HUES48 (cell line): ENCODE measurements at regions not wholly inside any gene's neighbourhood (a gene's known extent, or its start where the extent isn't known, plus 50 kb on each side); places are given as distances from the start of the nearest gene placed in this dataset.
A peak's percentile ranks its signal among the peaks of the same experiment; 100 is the strongest.
"Not testable (repeated sequence)": the region's sequence is repeated elsewhere in the genome, so short reads cannot be mapped to it uniquely, and the experiment has no call there.

Source experiments
- H3K27ac ChIP-seq: one replicate; pipeline ENCODE4 v1.7.0; 2013; ENCODE audit warnings: low read depth, low read length, inconsistent platforms
- H3K27me3 ChIP-seq: 2 replicates; pipeline ENCODE4 v1.6.1; 2013; ENCODE audit warnings: mild to moderate bottlenecking, low read length; ENCODE audit not compliant: control insufficient read depth, insufficient read depth
- H3K36me3 ChIP-seq: 2 replicates; pipeline ENCODE4 v1.6.1; 2013; ENCODE audit warnings: low read length; ENCODE audit not compliant: control insufficient read depth, insufficient read depth
- H3K4me1 ChIP-seq: 2 replicates; pipeline ENCODE4 v1.6.1; 2013; ENCODE audit warnings: mild to moderate bottlenecking, low read length; ENCODE audit not compliant: control insufficient read depth, insufficient read depth
- H3K4me3 ChIP-seq: 2 replicates; pipeline ENCODE4 v1.5.1; 2013; ENCODE audit warnings: mild to moderate bottlenecking, low read depth, low read length
- H3K9ac ChIP-seq: 2 replicates; pipeline ENCODE4 v1.6.1; 2013; ENCODE audit warnings: mild to moderate bottlenecking, low read depth, low read length, moderate library complexity
- H3K9me3 ChIP-seq: 2 replicates; pipeline ENCODE4 v1.6.1; 2013; ENCODE audit warnings: low read length; ENCODE audit not compliant: control insufficient read depth, insufficient read depth

- no peaks in the 10 kb centered on the region for H3K36me3 ChIP-seq
- peaks cover 3% of the 10 kb centered on the region; the same call in 1 of the 2 replicates for H3K9me3 ChIP-seq
- peaks cover 71% of the 10 kb centered on the region for H3K4me1 ChIP-seq
- H3K27me3 ChIP-seq = no peaks in the 10 kb centered on the region
- peak overlapping the region; percentile 37 for H3K9ac ChIP-seq
- peak overlapping the region; percentile 33 for H3K4me3 ChIP-seq
- peak overlapping the region; percentile 96 for H3K27ac ChIP-seq
Observed at GRCh38 chr7:95180-95862, 97.0 kb upstream of the FAM20C start.

- Histone ChIP-seq H3K27ac (peak overlapping the region; percentile 96), H3K9ac (peak overlapping the region; percentile 37), H3K9me3 (peaks cover 3% of the 10 kb centered on the region; the same call in 1 of the 2 replicates), H3K36me3 (no peaks in the 10 kb centered on the region), H3K4me1 (peaks cover 74% of the 10 kb centered on the region), H3K4me3 (peak overlapping the region; percentile 33), H3K27me3 (no peaks in the 10 kb centered on the region)
Observed at GRCh38 chr7:95863-96260, 96.5 kb upstream of the FAM20C start.

GRCh38 chr7:96861-97260 lies 95.5 kb upstream of the FAM20C start:
- Histone ChIP-seq H3K27ac (peak overlapping the region; percentile 96), H3K9me3 (peaks cover 3% of the 10 kb centered on the region; the same call in 1 of the 2 replicates), H3K27me3 (no peaks in the 10 kb centered on the region), H3K4me3 (peak overlapping the region; percentile 44), H3K36me3 (no peaks in the 10 kb centered on the region), H3K4me1 (peaks cover 74% of the 10 kb centered on the region), H3K9ac (0 out of 2 replicates have a peak overlapping the region, but pooled peaks have one; percentile 5)

DNA sequence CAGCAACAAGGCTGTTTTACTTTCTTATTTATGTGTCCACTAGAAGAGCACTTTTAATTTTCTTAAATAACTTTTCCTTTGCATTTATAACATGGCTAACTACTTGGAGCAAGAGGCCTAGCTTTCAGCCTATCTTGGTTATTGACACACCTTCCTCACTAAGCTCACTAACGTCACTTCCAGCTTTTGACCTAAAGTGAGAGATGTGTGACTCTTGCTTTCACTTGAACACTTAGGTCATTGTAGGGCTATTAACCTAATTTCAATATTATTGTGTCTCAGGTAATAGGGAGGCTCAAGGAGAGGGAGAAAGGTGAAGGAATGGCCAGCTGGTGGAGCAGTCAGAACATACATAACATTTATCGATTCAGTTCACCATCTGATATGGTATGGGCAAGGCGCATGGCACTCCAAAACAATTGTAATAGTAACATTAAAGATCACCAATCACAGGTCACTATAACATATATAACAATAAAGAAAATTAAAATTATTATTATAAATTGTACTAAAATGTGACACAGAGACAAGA lies 95.0 kb upstream of the FAM20C start:
- Histone ChIP-seq H3K4me3 (peak overlapping the region; percentile 14), H3K9ac (0 out of 2 replicates have a peak overlapping the region, but pooled peaks have one; percentile 5), H3K27ac (peak overlapping the region; percentile 96), H3K36me3 (no peaks in the 10 kb centered on the region), H3K27me3 (no peaks in the 10 kb centered on the region), H3K4me1 (peaks cover 69% of the 10 kb centered on the region), H3K9me3 (peaks cover 3% of the 10 kb centered on the region; the same call in 1 of the 2 replicates)

DNA sequence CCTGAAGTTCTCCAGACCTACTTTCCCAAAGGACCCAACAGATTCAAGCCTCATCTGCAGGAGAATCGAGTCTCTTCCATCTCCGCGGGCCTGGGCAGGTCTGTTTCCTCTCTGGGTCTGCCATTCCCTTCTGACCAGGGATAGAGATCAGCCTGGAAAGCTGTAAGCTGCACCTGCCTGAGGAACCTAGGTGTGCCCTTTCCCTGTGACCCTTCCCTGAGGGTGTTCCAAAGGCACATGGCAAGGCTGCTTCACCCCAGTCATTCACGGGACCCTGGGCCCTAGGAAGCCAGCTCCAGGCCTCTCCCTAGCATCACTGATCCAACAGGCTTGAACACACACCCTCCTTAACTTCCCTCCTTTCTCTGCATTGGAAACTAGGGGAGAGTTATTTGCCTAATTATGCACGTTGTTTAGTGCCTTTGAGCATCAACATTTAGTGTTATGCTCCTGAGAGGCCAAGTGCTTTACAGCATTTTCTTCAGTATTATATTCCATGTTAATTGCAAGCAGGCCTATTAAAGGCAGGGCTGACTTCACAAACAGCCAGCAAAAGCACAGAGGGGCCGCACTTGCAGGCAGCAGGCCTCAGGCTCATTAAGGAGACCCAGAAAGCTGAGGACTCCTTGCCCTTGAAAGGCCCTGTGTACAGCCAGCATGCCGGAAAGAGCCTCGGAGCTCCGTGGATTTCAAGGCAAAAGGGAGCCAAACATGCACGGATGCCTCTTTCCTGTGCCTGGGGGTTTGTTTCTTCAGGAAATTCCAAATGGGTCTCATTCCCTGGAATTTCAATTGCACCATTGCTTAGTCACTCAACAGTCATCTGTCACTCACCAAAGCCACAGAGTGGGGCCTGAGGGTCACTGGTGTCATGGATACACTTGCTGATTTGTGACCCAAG lies 91.0 kb upstream of the FAM20C start:
- Histone ChIP-seq H3K9me3 (peaks cover 3% of the 10 kb centered on the region; the same call in 1 of the 2 replicates), H3K36me3 (no peaks in the 10 kb centered on the region), H3K4me3 (no peak overlapping the region), H3K4me1 (peaks cover 30% of the 10 kb centered on the region), H3K27ac (no peak overlapping the region), H3K27me3 (no peaks in the 10 kb centered on the region), H3K9ac (no peak overlapping the region)

GRCh38 chr7:102047-102711 lies 90.2 kb upstream of the FAM20C start:
- Histone ChIP-seq H3K9me3 (peaks cover 3% of the 10 kb centered on the region; the same call in 1 of the 2 replicates), H3K27me3 (no peaks in the 10 kb centered on the region), H3K9ac (no peak overlapping the region), H3K27ac (no peak overlapping the region), H3K4me3 (no peak overlapping the region), H3K36me3 (no peaks in the 10 kb centered on the region), H3K4me1 (peaks cover 25% of the 10 kb centered on the region)

DNA sequence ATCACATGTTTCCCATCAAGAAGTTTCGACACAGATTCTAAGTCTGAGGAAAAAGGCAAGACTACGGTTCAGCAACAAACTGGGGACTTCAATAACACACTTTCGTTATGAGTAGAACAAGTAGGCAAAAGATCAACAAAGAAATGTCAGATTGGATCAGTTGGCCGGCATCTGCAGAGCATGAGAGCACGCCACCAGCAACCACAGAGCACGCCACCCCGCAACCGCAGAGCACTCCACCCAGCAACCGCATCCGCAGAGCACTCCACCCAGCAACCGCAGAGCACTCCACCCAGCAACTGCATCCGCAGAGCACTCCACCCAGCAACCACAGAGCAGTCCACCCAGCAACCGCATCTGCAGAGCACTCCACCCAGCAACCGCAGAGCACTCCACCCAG lies 89.7 kb upstream of the FAM20C start:
- no peaks in the 10 kb centered on the region for H3K36me3 ChIP-seq
- H3K4me1 ChIP-seq = peaks cover 19% of the 10 kb centered on the region
- no peak overlapping the region for H3K9ac ChIP-seq
- no peak overlapping the region for H3K4me3 ChIP-seq
- H3K9me3 ChIP-seq = peaks cover 3% of the 10 kb centered on the region; the same call in 1 of the 2 replicates
- no peaks in the 10 kb centered on the region for H3K27me3 ChIP-seq
- H3K27ac ChIP-seq = no peak overlapping the region

- not testable (repeated sequence) for H3K27ac ChIP-seq, H3K27me3 ChIP-seq, H3K9ac ChIP-seq, H3K4me3 ChIP-seq, H3K9me3 ChIP-seq, H3K36me3 ChIP-seq
- peaks cover 13% of the 10 kb centered on the region; the same call in 1 of the 2 replicates for H3K4me1 ChIP-seq
Observed at GRCh38 chr7:103981-104380, 88.4 kb upstream of the FAM20C start.

- H3K9me3 ChIP-seq = no peaks in the 10 kb centered on the region
- H3K27me3 ChIP-seq = no peaks in the 10 kb centered on the region
- no peak overlapping the region for H3K4me3 ChIP-seq
- no peak overlapping the region for H3K9ac ChIP-seq
- no peak overlapping the region for H3K27ac ChIP-seq
- peaks cover 11% of the 10 kb centered on the region; the same call in 1 of the 2 replicates for H3K4me1 ChIP-seq
- no peaks in the 10 kb centered on the region for H3K36me3 ChIP-seq
Observed at GRCh38 chr7:105002-105401, 87.4 kb upstream of the FAM20C start.

GRCh38 chr7:106356-106755 lies 86.0 kb upstream of the FAM20C start:
- Histone ChIP-seq H3K27ac (no peak overlapping the region), H3K4me3 (no peak overlapping the region), H3K4me1 (0 out of 2 replicates have a peak, but pooled peaks cover under 1% of the 10 kb centered on the region), H3K9ac (no peak overlapping the region), H3K36me3 (no peaks in the 10 kb centered on the region), H3K27me3 (no peaks in the 10 kb centered on the region), H3K9me3 (no peaks in the 10 kb centered on the region)
